Left ventricle myocardium inferior (tissue), 1 donor: ENCODE measurements at regions not wholly inside any gene's neighbourhood (a gene's known extent, or its start where the extent isn't known, plus 50 kb on each side); places are given as distances from the start of the nearest gene placed in this dataset.
A peak's percentile ranks its signal among the peaks of the same experiment; 100 is the strongest.

ENCODE experiments used
- DNase-seq: peaks from one replicate; pipeline ENCODE4 v3.0.0-alpha.2; 2020
- H3K27ac ChIP-seq: fragments of 200-600 bp; replicated peaks from 2 replicates; pipeline ENCODE4 v1.8.0; 2021
- H3K27me3 ChIP-seq: fragments of 200-600 bp; 2 replicates; pipeline ENCODE4 v1.8.0; 2021; ENCODE audit warnings: low read depth
- H3K36me3 ChIP-seq: fragments of 200-600 bp; 2 replicates; pipeline ENCODE4 v1.8.0; 2021
- H3K4me1 ChIP-seq: fragments of 200-600 bp; 2 replicates; pipeline ENCODE4 v1.8.0; 2021
- H3K4me3 ChIP-seq: fragments of 200-600 bp; 2 replicates; pipeline ENCODE4 v1.8.0; 2021; ENCODE audit warnings: mild to moderate bottlenecking, moderate library complexity
- H3K9me3 ChIP-seq: fragments of 200-600 bp; replicated peaks from 2 replicates; pipeline ENCODE4 v1.8.0; 2021
- CTCF ChIP-seq: fragments of 200-600 bp; IDR thresholded peaks from 2 replicates; pipeline ENCODE4 v1.8.0; 2021; ENCODE audit warnings: antibody characterized with exemption, mild to moderate bottlenecking, borderline replicate concordance
- intact Hi-C: fragments of 100-400 bp; cut with micrococcal nuclease; formaldehyde crosslinking; loops from one replicate; pipeline ENCODE4 v1.11.0; 2022
- donor health status: DM: no; HTN: yes; CAD: no; lungs with severe emphysema.

- H3K9me3 ChIP-seq: peaks cover 7% of the 10 kb centered on the region
- DNase-seq: no peak
- no peak overlapping the region for H3K27ac ChIP-seq
- no peaks in the 10 kb centered on the region for H3K27me3 ChIP-seq
- peaks cover 6% of the 10 kb centered on the region for H3K4me1 ChIP-seq
- no peak for TF ChIP-seq CTCF
- intact Hi-C loops: no loop called here
- H3K36me3 ChIP-seq: no peaks in the 10 kb centered on the region
- H3K4me3 ChIP-seq: no peak overlapping the region
Observed at GRCh38 chr4:162732876-162733275, 433.8 kb downstream of the NAF1 start.

DNA sequence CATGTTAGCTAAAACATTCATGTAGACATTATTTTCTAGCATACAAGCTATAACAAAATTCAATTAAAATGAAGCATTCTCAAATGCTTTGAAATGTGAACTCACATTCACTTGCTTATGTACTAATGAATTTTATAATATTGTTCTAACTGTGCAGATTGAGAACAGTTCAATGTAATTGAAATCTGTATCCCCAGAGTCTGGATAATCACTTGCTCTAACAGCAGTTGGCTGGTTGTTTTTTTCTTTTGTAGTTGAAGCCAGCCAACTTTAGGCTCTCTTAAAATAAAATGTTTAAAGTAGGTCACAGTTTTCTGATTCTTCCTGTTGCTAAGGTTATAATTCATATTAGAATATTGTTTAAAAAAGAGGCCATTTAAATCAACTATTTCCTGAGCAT lies 438.9 kb downstream of the NAF1 start:
- Histone ChIP-seq H3K27me3 (no peaks in the 10 kb centered on the region), H3K27ac (no peak overlapping the region), H3K9me3 (peaks cover 7% of the 10 kb centered on the region), H3K36me3 (no peaks in the 10 kb centered on the region), H3K4me3 (no peak overlapping the region), H3K4me1 (peaks cover 1% of the 10 kb centered on the region)
- intact Hi-C loops: no loop called here
- no peak for DNase-seq
- no peak for TF ChIP-seq CTCF

- Histone ChIP-seq H3K36me3 (no peaks in the 10 kb centered on the region), H3K9me3 (peaks cover 7% of the 10 kb centered on the region), H3K4me3 (no peak overlapping the region), H3K27ac (no peak overlapping the region), H3K4me1 (no peaks in the 10 kb centered on the region), H3K27me3 (no peaks in the 10 kb centered on the region)
- intact Hi-C loops: no loop called here
- TF ChIP-seq CTCF: no peak
- DNase-seq: no peak
Observed at GRCh38 chr4:162727232-162727631, 439.5 kb downstream of the NAF1 start.

DNA sequence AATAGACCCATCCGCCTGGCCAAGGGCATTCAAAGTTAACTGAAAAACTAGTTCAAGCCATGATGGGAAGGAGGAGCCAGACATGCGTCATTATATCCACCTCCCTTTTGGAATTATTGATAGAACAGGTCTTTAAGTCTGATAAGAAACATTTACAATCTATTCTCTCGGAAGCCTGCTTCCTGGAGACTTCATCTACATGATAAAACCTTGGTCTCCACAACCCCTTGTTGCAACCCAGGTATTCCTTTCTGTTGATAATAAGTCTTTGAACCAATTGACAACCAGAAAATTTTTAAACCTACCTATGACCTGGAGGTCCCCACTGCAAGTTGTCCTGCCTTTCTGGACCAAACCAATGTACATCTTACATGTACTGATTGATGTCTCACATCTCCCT lies 451.3 kb downstream of the NAF1 start:
- Histone ChIP-seq H3K4me3 (no peak overlapping the region), H3K4me1 (no peaks in the 10 kb centered on the region), H3K9me3 (peaks cover 12% of the 10 kb centered on the region), H3K27ac (no peak overlapping the region), H3K27me3 (no peaks in the 10 kb centered on the region), H3K36me3 (no peaks in the 10 kb centered on the region)
- no peak for DNase-seq
- TF ChIP-seq CTCF: no peak
- intact Hi-C loops: no loop called here

DNA sequence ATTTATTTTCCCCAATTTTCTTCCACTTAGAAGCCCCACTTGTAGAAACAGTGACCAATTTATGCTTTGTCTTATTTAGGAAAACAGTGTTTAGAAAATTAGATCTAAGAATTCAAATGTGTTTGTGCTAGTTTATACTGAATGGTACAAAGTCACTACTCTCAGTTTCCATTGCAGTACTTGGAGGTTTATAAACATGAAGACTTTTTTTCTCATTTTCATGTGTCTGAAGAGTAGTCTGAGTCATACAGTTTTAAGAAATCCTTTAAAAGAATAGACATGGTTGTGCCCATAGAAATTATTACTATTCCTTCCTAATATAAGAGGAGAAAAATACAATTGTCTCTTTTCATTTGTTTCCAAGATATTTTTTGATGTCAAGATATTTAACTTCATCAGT lies 458.7 kb downstream of the NAF1 start:
- no peak for TF ChIP-seq CTCF
- no peaks in the 10 kb centered on the region for H3K36me3 ChIP-seq

DNA sequence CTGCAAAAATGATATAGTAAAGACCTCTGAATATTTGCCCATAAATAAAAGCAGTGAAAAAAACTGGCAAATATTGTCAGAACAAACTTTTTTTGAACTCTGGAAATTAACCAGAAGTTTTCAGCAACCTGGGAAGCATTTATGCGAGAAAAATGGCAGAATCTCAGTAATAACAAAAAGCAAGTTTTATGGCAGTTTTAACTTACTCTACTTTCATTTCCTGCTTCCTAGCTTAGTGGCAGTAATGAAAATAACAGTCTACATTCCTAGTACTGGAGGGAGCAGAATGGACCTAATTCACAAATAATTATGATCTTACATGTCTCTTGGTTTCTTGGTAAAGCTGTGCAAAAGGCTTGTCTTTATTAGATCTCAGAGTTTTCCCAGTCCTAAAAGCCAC lies 460.1 kb downstream of the NAF1 start:
- TF ChIP-seq CTCF: no peak
- Histone ChIP-seq H3K9me3 (no peaks in the 10 kb centered on the region), H3K4me3 (peak overlapping the region; percentile 48), H3K27ac (peak overlapping the region; percentile 67), H3K27me3 (no peaks in the 10 kb centered on the region), H3K36me3 (no peaks in the 10 kb centered on the region), H3K4me1 (no peaks in the 10 kb centered on the region)
- intact Hi-C loops: no loop called here
- no peak for DNase-seq

More for the DNA sequence above, 458.7 kb downstream of the NAF1 start:
- Histone ChIP-seq H3K4me3 (no peak overlapping the region), H3K9me3 (no peaks in the 10 kb centered on the region), H3K27ac (no peak overlapping the region), H3K4me1 (no peaks in the 10 kb centered on the region), H3K27me3 (no peaks in the 10 kb centered on the region)
- intact Hi-C loops: no loop called here
- no peak for DNase-seq
